PFSK-1 (cell line): ENCODE measurements at regions not wholly inside any gene's neighbourhood (a gene's known extent, or its start where the extent isn't known, plus 50 kb on each side); places are given as distances from the start of the nearest gene placed in this dataset.

Source experiments
- FOXP2 ChIP-seq: optimal IDR thresholded peaks from 2 replicates; pipeline ENCODE3; 2011; ENCODE audit warnings: borderline replicate concordance, control low read depth, inconsistent platforms; ENCODE audit not compliant: insufficient read depth; ENCODE audit errors: extremely low read length, extremely low read depth
- POLR2AphosphoS5 ChIP-seq: IDR thresholded peaks from 2 replicates; pipeline ENCODE4 v1.6.1; 2012; ENCODE audit warnings: low read depth, mild to moderate bottlenecking, control low read depth, low read length, moderate library complexity
- SIN3A ChIP-seq: IDR thresholded peaks from 2 replicates; pipeline ENCODE4 v1.6.1; 2012; ENCODE audit warnings: mild to moderate bottlenecking, low read length, moderate library complexity, borderline replicate concordance; ENCODE audit not compliant: insufficient read depth
- TAF1 ChIP-seq: IDR thresholded peaks from 2 replicates; pipeline ENCODE4 v1.6.1; 2012; ENCODE audit warnings: low read length, control low read depth, borderline replicate concordance; ENCODE audit not compliant: insufficient read depth
- TF ChIP-seq, protein P1 (sequence below), 2 experiments: IDR thresholded peaks; 2 replicates each; pipeline versions ENCODE4 v1.6.1 to v1.8.0; 2011 to 2012; ENCODE audit warnings: low read depth in 2 of 2, low read length in 2 of 2, control low read depth in 1 of 2, inconsistent platforms in 1 of 2, mild to moderate bottlenecking in 1 of 2, moderate library complexity in 1 of 2; ENCODE audit not compliant: insufficient read depth in 1 of 2

- no peak for TF ChIP-seq POLR2AphosphoS5
- no peak for TF ChIP-seq SIN3A
- TF ChIP-seq, protein P1, sequence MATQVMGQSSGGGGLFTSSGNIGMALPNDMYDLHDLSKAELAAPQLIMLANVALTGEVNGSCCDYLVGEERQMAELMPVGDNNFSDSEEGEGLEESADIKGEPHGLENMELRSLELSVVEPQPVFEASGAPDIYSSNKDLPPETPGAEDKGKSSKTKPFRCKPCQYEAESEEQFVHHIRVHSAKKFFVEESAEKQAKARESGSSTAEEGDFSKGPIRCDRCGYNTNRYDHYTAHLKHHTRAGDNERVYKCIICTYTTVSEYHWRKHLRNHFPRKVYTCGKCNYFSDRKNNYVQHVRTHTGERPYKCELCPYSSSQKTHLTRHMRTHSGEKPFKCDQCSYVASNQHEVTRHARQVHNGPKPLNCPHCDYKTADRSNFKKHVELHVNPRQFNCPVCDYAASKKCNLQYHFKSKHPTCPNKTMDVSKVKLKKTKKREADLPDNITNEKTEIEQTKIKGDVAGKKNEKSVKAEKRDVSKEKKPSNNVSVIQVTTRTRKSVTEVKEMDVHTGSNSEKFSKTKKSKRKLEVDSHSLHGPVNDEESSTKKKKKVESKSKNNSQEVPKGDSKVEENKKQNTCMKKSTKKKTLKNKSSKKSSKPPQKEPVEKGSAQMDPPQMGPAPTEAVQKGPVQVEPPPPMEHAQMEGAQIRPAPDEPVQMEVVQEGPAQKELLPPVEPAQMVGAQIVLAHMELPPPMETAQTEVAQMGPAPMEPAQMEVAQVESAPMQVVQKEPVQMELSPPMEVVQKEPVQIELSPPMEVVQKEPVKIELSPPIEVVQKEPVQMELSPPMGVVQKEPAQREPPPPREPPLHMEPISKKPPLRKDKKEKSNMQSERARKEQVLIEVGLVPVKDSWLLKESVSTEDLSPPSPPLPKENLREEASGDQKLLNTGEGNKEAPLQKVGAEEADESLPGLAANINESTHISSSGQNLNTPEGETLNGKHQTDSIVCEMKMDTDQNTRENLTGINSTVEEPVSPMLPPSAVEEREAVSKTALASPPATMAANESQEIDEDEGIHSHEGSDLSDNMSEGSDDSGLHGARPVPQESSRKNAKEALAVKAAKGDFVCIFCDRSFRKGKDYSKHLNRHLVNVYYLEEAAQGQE (IDR thresholded peaks at IDR 0.05; ENCODE audit: insufficient read depth in 1 of 2, low read depth in 2 of 2, low read length in 2 of 2), result no peak
- no peak for TF ChIP-seq TAF1
- TF ChIP-seq FOXP2, result no peak
Observed at GRCh38 chr5:82447913-82448312, 169.8 kb upstream of the RPS23 start.
